ENCODE measurements at regions not wholly inside any gene's neighbourhood (a gene's known extent, or its start where the extent isn't known, plus 50 kb on each side); places are given as distances from the start of the nearest gene placed in this dataset.

- TF ChIP-seq, protein P1, sequence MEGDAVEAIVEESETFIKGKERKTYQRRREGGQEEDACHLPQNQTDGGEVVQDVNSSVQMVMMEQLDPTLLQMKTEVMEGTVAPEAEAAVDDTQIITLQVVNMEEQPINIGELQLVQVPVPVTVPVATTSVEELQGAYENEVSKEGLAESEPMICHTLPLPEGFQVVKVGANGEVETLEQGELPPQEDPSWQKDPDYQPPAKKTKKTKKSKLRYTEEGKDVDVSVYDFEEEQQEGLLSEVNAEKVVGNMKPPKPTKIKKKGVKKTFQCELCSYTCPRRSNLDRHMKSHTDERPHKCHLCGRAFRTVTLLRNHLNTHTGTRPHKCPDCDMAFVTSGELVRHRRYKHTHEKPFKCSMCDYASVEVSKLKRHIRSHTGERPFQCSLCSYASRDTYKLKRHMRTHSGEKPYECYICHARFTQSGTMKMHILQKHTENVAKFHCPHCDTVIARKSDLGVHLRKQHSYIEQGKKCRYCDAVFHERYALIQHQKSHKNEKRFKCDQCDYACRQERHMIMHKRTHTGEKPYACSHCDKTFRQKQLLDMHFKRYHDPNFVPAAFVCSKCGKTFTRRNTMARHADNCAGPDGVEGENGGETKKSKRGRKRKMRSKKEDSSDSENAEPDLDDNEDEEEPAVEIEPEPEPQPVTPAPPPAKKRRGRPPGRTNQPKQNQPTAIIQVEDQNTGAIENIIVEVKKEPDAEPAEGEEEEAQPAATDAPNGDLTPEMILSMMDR (IDR thresholded peaks at IDR 0.05; ENCODE audit: poor library complexity): no peak
- TF ChIP-seq EZH2 (IDR thresholded peaks at IDR 0.05; ENCODE audit: borderline replicate concordance): no peak
- TF ChIP-seq EZH2phosphoT487 (IDR thresholded peaks at IDR 0.05; ENCODE audit: low read depth, severe bottlenecking, unreplicated experiment): no peak
These were observed 311.3 kb upstream of the EMCN start for GRCh38 chr4:100828986-100829685.
